A172 (cell line): ENCODE measurements at regions not wholly inside any gene's neighbourhood (a gene's known extent, or its start where the extent isn't known, plus 50 kb on each side); places are given as distances from the start of the nearest gene placed in this dataset.

Experiments used
- DNase-seq: peaks from one replicate; pipeline ENCODE4 v3.0.0-alpha.2; 2015; ENCODE audit warnings: low spot score

- DNase-seq = no peak
These were observed 140.2 kb upstream of the MOCS1 start for GRCh38 chr6:40074306-40075055.

- no peak for DNase-seq
These were observed 132.1 kb upstream of the MOCS1 start for GRCh38 chr6:40066372-40066771.

GRCh38 chr6:40056865-40057264, 122.6 kb upstream of the MOCS1 start:
- no peak for DNase-seq

- DNase-seq = no peak
These were observed 120.3 kb upstream of the MOCS1 start for GRCh38 chr6:40054602-40055001.

GRCh38 chr6:40054186-40054585, 119.9 kb upstream of the MOCS1 start:
- no peak for DNase-seq

GRCh38 chr6:40049128-40049527, 114.9 kb upstream of the MOCS1 start:
- no peak for DNase-seq

GRCh38 chr6:40044196-40044595, 109.9 kb upstream of the MOCS1 start:
- no peak for DNase-seq

- DNase-seq = no peak
These were observed 108.0 kb upstream of the MOCS1 start for GRCh38 chr6:40042232-40042631.

- no peak for DNase-seq
These were observed 104.8 kb upstream of the MOCS1 start for GRCh38 chr6:40039042-40039441.

GRCh38 chr6:40038626-40039025, 104.4 kb upstream of the MOCS1 start:
- no peak for DNase-seq

GRCh38 chr6:40037271-40037670, 103.0 kb upstream of the MOCS1 start:
- no peak for DNase-seq

GRCh38 chr6:40036186-40036585, 101.9 kb upstream of the MOCS1 start:
- DNase-seq = no peak

- DNase-seq = no peak
These were observed 94.2 kb upstream of the MOCS1 start for GRCh38 chr6:40028449-40028848.

- no peak for DNase-seq
These were observed 88.6 kb upstream of the MOCS1 start for GRCh38 chr6:40022867-40023266.

GRCh38 chr6:40020166-40020565, 85.9 kb upstream of the MOCS1 start:
- DNase-seq = no peak

- no peak for DNase-seq
These were observed 81.3 kb upstream of the MOCS1 start for GRCh38 chr6:40015530-40015929.

- no peak for DNase-seq
These were observed 77.6 kb upstream of the MOCS1 start for GRCh38 chr6:40011844-40012243.

GRCh38 chr6:40000964-40001515, 66.8 kb upstream of the MOCS1 start:
- no peak for DNase-seq

GRCh38 chr6:39999006-39999867, 65.0 kb upstream of the MOCS1 start:
- no peak for DNase-seq

GRCh38 chr6:39998126-39998525, 63.9 kb upstream of the MOCS1 start:
- DNase-seq = no peak

- no peak for DNase-seq
These were observed 62.9 kb upstream of the MOCS1 start for GRCh38 chr6:39997101-39997635.

- DNase-seq = no peak
These were observed 61.4 kb upstream of the MOCS1 start for GRCh38 chr6:39995633-39996032.
